GM12875 (cell line): ENCODE measurements at regions not wholly inside any gene's neighbourhood (a gene's known extent, or its start where the extent isn't known, plus 50 kb on each side); places are given as distances from the start of the nearest gene placed in this dataset.
"Not testable (repeated sequence)": the region's sequence is repeated elsewhere in the genome, so short reads cannot be mapped to it uniquely, and the experiment has no call there.

Experiments
- H3K4me3 ChIP-seq: one replicate; pipeline ENCODE4 v1.5.1; 2011; ENCODE audit warnings: low read depth, low read length, control low read depth
- CTCF ChIP-seq: IDR thresholded peaks from 2 replicates; pipeline ENCODE4 v1.5.1; 2011; ENCODE audit warnings: low read depth, mild to moderate bottlenecking, control low read depth, inconsistent platforms, low read length, moderate library complexity, borderline replicate concordance; ENCODE audit not compliant: insufficient read depth

- TF ChIP-seq CTCF: no peak
Observed at GRCh38 chr4:187500796-187501195, 494.8 kb upstream of the ZFP42 start.

GRCh38 chr4:187501731-187502130 lies 493.8 kb upstream of the ZFP42 start:
- H3K4me3 ChIP-seq: no peak overlapping the region
- no peak for TF ChIP-seq CTCF

More at GRCh38 chr4:187500796-187501195, 494.8 kb upstream of the ZFP42 start:
- H3K4me3 ChIP-seq: no peak overlapping the region

- no peak for TF ChIP-seq CTCF
- H3K4me3 ChIP-seq: no peak overlapping the region
Observed at GRCh38 chr4:187504974-187505797, 490.4 kb upstream of the ZFP42 start.

- H3K4me3 ChIP-seq: not testable (repeated sequence)
Observed at GRCh38 chr4:187505798-187506141, 489.8 kb upstream of the ZFP42 start.

- no peak overlapping the region for H3K4me3 ChIP-seq
- no peak for TF ChIP-seq CTCF
Observed at GRCh38 chr4:187516224-187516623, 479.3 kb upstream of the ZFP42 start.

- H3K4me3 ChIP-seq: no peak overlapping the region
- no peak for TF ChIP-seq CTCF
Observed at GRCh38 chr4:187541666-187542065, 453.9 kb upstream of the ZFP42 start.

- H3K4me3 ChIP-seq: no peak overlapping the region
- TF ChIP-seq CTCF: no peak
Observed at GRCh38 chr4:187544461-187545053, 451.0 kb upstream of the ZFP42 start.
